Hematopoietic multipotent progenitor cell (in vitro differentiated cells): ENCODE measurements at regions not wholly inside any gene's neighbourhood (a gene's known extent, or its start where the extent isn't known, plus 50 kb on each side); places are given as distances from the start of the nearest gene placed in this dataset.
"Not testable (repeated sequence)": the region's sequence is repeated elsewhere in the genome, so short reads cannot be mapped to it uniquely, and the experiment has no call there.

Experiments used
- DNase-seq, 3 donors: peaks; one replicate each; pipeline ENCODE4 v3.0.0-alpha.2; 2011 to 2015; ENCODE audit warnings: low read depth in 2 of 3, low spot score in 2 of 3

- not testable (repeated sequence) for DNase-seq
These were observed 93.2 kb upstream of the RPH3AL start, which contains the start of gene RFLNB for GRCh38 chr17:445839-446238. Gene RFLNB (minus strand): TSS chr17:445939.

- DNase-seq = no peak
These were observed 92.4 kb upstream of the RPH3AL start for GRCh38 chr17:444879-445454.

GRCh38 chr17:443109-443508, 90.5 kb upstream of the RPH3AL start:
- no peak for DNase-seq

GRCh38 chr17:441155-441950, 88.7 kb upstream of the RPH3AL start:
- no peak for DNase-seq

GRCh38 chr17:438191-438590, 85.6 kb upstream of the RPH3AL start:
- no peak for DNase-seq

GRCh38 chr17:437545-437944, 84.9 kb upstream of the RPH3AL start:
- no peak for DNase-seq

- DNase-seq = no peak
These were observed 84.0 kb upstream of the RPH3AL start for GRCh38 chr17:436571-436970.

- DNase-seq = not testable (repeated sequence)
These were observed 79.9 kb upstream of the RPH3AL start for GRCh38 chr17:432471-432870.

- no peak for DNase-seq
These were observed 78.9 kb upstream of the RPH3AL start for GRCh38 chr17:431494-431893.

- DNase-seq = no peak
These were observed 77.0 kb upstream of the RPH3AL start for GRCh38 chr17:429589-429988.

GRCh38 chr17:428414-428813, 75.8 kb upstream of the RPH3AL start:
- no peak for DNase-seq

- no peak for DNase-seq
These were observed 75.3 kb upstream of the RPH3AL start for GRCh38 chr17:427891-428290.

GRCh38 chr17:427327-427726, 74.7 kb upstream of the RPH3AL start:
- DNase-seq = no peak

GRCh38 chr17:422196-422930, 69.8 kb upstream of the RPH3AL start:
- no peak for DNase-seq

- no peak for DNase-seq
These were observed 68.0 kb upstream of the RPH3AL start for GRCh38 chr17:420479-421175.

GRCh38 chr17:419073-419735, 66.6 kb upstream of the RPH3AL start:
- peak in 2 of 3 donors; percentile 36 to 60 for DNase-seq

GRCh38 chr17:418421-418751, 65.8 kb upstream of the RPH3AL start:
- peak in 2 of 3 donors; percentile 87 to 95 for DNase-seq

- DNase-seq = no peak
These were observed 65.2 kb upstream of the RPH3AL start for GRCh38 chr17:417691-418420.

- DNase-seq = peak in 2 of 3 donors; percentile 55 to 76
These were observed 63.9 kb upstream of the RPH3AL start for GRCh38 chr17:416293-417206.
